GM19351 (cell line): ENCODE measurements at regions not wholly inside any gene's neighbourhood (a gene's known extent, or its start where the extent isn't known, plus 50 kb on each side); places are given as distances from the start of the nearest gene placed in this dataset.

Experiments
- ATAC-seq: cut with Tn5 transposase; IDR thresholded peaks from one replicate; pipeline ENCODE4 v1.9.1; 2021; ENCODE audit warnings: mild to moderate bottlenecking, moderate library complexity; ENCODE audit not compliant: unreplicated experiment

DNA sequence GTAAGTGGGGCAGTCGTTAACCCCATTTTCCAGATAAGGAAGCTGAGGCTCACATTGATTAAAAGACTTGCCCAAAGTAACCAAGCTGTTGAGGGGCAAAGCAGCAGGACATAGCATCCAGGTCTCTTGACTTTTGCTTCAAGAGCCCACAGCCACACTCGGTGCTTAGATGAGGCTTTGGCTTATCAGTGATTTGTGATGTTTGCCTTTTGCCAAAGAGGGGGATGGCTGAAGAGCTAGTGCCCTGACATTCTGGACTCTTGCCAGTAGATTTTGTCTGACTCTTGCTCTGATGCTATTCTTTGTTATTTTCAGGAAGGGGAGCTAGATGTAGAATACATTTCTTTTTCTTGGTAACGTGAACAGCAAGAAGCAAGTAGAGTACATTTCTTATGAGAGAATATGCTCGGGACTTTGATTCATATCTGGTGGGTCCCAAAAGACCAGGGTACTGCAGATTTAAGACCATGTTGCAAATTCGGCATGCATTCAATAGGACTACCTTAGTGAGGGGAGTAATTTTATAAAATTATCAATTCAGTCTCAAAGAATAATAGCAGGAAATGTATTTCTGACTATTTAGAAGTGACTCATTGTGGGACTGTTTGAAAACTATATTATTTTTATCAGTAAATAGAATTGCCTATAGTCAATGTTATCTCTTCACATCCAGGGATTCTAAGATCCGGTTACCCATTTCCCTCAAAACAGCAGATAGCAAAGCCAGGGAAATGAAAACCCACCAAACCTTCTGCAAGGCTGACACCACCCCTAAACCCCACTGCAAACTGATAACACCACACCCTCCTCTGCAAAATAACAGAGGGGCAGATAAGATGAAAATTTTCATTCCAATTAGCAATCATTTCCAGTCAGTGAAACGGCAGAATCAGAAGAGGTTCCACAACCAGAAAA is 180.0 kb upstream of the BMPER start:
- ATAC-seq = no peak

DNA sequence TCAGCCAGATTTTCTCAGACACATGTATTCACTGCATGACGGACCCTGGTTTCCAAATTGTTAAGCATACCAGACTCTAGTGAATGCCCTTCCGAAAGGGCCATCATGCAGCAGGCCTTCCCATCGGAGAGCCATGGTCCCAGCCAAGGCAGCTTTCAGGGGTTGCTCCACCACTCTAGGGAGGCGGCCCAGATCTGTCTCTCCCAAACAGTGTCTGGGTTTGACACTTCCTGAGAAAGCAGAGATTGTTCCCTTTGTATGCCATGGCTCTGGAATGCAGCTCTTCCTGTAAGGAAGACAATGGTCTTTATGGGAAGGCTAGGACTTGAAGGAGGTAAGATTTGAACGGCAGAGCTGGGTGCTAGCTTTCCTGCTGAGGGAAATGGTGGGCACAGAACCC is 178.8 kb upstream of the BMPER start:
- no peak for ATAC-seq

DNA sequence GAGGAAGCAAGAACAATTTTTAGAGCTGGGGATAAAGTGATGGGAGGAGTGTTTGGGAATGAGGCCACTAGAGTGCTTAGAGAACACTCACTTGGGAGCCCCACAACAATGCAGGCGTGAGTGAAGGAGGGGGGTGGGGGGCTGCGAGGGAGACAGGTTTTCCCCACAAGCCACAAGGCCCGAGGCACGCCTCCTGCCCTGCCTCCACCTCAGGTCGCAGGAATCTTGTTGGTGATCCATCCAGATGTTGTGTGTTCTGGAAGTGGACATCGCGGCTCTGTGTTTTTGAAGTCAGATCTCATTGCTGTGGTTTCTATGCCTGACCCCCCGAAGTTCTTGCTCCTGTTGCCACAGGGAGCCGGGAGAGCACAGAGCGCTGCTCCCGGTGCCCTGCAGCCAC is 178.0 kb upstream of the BMPER start:
- ATAC-seq = no peak

DNA sequence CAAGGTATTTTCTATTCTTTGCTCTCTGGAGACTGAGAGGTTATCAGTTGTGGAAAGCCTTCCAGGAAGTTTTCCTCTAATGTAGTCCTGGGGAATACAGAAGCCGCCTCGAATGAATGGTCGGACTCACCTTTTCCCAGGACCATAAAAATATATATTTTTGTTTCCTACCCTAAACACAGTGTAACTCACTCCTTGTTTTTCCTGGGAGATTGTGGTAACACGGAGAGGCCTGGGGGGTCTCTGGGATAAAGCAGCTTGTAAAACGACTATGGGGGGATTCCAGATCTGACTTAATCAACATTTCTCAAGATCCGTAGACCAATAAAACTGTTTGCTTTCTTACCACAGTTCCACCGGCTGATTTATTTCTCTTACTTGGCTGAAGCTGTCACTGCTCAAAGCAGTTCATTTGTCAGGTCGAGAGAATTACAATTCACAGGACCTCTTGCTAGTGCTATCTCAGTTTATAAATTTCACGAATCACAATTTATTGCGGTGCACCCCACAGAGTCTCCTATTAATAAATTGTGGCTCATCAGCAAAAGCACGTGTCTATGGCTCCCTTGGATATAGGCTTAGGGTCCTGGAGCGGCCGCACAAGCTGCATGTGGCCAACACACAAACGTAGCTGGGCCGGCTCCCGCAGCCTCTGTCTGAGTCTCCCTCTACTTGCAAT is 176.3 kb upstream of the BMPER start:
- ATAC-seq = no peak

DNA sequence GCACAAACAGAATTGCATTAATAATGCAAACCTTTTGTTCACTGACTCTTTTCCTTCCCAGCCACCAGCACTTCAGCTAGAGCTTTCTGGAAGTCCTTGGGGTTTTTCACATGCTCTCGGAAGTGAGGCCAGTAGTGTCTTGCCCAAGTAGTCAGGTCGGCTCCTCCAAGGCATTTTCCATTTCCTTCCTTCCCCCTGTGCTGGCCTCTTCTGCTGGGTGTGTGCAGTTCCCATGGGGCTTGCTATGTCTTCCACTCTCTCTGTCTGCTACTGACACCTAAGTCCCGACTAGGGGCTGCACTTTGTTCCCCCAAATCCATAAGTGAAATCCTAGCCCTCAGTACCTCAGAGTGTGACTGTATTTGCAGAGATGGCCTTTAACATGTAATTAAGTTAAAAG is 175.6 kb upstream of the BMPER start:
- ATAC-seq = no peak

DNA sequence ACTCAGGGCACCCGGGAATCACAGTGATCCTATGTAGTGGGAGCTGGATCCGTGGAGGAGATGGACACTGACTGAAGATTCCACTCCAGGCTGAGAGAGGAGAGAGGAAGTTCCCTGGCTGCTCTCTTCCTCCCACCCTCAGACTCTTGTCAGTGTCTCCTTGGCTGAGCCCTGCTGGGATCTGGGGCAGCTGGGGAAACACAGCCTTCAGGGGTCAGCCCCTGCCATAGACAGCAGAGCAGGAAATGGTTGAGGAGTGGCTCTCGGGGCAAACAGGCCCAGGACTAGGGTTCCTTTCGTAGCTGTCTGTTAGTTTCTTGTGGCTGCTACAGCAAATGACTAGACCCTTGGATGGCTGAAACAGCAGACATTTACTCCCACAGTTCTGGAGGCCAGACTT is 174.4 kb upstream of the BMPER start:
- ATAC-seq = no peak

DNA sequence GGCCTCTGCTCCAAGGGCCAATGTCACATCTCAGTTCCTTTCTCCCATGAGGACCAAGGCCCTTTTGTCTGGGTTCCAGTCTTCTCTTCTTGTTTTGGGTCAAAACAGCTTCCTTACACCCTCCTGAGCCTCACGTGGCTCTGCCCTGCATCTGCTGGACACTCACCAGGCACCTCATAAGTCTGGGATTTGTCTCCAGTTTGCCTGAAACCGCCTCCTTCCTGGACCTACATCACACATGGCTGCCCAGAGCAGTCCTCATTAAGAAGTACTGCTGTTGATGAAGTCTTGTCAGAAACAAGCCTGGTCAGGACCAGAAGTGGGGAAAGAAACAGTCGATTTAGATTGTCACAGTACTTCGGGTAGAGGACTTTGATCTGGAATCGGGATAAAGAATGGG is 173.4 kb upstream of the BMPER start:
- ATAC-seq = no peak

DNA sequence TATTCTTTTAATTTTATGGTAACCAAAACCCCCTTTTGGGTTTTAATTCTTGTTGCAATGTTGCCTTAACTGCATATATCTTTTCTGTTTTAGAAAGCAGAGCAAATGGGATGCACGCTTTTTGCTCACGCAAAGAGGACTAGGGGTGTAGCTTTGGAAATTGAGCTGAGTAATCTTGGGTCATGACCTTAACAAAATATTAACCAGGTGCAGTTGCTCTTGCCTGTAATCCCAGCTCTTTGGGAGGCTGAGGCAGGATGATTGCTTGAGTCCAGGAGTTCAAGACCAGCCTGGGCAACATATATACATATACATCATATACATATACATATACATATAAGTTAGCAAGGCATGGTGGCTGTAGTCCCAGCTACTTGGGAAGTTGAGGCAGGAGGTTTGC is 172.9 kb upstream of the BMPER start:
- no peak for ATAC-seq

DNA sequence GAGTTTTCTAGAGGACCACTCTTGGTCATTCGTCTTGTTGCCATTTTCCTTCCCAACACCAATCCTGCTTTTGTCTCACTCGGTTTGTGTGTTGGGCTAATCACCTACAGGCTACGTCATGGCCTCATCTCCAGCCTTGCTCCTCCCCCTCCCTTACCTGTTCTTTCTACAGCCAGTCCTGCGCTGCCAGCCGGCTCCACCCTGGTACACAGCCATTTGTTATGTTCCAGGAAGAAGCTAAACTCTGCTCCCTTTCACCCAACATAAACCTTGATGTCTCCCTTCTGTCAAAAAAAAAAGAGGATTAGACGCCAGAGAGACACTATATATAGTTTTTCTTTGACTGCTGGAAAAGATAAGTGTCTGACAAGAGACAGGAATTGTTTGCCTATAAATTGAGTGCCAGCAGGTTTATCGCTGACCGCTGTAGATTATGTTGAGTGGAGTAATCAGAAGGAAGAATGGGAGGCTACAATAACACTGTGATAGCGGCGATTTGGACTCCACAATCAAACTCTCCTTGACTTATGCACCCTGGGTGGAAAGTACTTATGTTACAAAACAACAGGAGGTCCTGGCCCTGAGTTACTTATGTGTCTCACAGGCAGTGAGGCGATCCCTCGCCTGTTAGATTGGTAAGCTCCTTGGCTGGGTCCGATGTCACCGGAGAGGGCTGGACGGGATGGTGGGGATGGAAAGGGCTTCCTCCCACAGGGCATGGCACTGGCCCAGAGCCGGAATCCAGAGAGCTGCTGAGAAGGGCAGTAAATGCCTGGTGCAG is 171.3 kb upstream of the BMPER start:
- ATAC-seq = no peak

DNA sequence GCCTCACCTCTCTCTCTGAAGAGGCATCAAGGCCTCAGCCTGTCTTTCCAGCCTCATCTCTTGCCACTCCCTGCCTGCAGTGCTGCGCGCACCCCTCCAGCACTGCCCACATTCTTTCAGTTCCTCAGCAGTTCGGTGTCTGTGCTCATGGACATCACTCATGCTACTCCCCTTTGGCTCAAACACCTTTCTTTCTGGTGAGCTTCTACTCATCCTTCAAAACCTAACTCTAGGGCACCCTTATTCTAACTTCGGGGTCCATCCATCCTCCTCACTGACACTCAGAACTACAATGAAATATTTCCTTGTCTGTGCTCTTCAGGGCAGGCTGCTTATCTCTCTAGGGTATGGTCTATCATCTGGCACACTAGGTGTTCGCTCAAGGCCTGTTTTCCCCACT is 169.9 kb upstream of the BMPER start:
- ATAC-seq = no peak

DNA sequence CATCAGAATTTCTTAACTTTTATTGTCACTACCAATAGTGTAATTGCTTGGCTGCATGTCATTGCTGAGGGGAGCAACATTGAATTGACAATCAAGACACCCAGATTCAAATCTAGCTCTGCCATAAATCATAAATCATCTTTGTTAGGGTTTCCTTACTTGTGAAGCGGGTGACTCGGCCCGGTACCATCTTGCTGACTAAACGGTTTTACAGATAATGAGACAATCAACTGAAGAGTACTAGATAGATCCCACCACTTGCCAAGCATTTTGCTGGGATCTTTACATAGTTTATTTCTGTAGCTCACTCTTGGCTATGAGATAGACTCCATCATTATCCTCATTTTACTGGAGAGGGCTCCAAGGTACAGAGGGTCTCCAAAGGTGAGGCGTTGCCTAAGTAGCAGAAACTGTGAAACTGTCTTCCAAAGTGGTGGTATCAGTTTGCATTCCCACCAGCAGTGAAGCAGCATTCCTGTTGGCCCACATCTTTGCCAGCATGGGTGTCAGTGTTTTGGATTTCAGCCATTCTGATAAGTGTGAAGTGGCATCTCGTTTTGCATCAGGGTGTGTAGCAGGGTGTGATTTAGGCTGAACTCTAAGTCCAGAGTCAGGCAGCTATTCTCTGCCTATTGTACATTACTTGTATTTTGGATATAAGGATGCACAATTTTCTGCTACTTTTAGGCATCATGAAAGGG is 168.7 kb upstream of the BMPER start:
- ATAC-seq = no peak

DNA sequence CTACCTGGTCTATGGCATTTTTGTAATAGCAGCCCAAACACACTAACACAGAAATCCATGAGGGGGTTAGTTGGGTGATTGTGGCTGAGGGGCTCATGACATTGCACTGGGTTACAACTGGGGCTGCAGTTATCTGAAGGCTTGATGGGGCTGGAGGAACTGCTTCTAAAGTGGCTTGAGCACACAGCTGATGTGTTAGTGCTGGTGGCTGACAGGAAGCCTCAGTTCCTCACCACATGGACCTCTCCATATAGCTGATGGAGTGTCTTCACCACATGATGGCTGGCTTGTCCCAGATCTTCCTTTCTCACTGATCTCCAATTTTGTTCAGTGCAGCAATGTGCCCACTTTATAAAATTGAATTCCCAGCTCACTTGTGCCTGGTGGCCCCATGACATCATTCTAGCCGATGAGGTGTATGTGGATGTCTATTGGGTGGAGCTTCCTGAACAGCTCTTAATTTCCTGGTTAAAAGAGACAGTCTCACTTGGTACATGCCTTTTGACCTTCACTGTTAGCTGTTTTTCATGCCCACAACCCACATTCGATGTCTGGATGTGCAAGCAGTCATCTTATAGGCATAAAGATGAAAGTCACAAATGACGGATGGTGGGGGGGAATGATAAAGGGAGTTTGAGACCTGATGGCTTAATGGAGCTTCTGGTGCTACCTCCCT is 166.9 kb upstream of the BMPER start:
- ATAC-seq = no peak

DNA sequence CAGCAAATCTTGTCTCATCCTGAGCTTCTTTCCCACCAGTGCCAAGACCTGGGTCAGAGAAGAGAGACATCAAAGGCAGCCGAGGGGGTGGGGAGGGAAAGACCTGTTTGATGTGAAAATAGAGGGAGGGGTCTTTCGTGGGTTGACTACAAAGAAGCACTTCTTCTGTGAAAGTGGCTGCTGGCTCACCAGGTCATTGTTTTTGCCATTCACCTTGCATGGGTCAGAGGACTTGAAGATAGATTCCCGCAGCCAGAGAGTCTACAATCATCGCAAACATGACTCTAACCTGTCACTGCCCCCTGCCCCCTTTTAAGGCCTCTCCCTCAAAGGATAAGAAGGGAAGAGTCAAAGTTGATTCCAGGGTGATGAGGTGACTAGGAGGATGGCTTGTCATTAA is 166.1 kb upstream of the BMPER start:
- no peak for ATAC-seq

DNA sequence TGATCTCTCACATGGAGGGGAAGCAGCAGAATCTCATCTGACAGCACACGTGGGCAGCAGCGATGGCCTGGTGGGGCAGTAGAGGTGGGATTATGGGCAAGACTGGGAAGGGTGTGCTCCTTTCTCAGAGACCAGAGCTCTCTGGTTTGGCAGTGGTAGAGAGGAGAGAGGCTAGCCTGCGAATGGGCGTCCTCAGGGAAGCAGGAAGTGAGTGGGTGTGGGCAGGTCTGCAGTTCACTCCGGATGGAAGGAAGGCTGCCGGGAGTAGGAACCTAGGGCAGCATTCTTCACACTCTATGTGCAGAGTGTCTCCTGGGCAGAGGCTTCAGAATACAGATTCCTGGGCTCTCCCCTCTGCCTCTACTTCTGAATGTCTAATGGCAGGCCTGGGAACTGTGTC is 162.8 kb upstream of the BMPER start:
- no peak for ATAC-seq

DNA sequence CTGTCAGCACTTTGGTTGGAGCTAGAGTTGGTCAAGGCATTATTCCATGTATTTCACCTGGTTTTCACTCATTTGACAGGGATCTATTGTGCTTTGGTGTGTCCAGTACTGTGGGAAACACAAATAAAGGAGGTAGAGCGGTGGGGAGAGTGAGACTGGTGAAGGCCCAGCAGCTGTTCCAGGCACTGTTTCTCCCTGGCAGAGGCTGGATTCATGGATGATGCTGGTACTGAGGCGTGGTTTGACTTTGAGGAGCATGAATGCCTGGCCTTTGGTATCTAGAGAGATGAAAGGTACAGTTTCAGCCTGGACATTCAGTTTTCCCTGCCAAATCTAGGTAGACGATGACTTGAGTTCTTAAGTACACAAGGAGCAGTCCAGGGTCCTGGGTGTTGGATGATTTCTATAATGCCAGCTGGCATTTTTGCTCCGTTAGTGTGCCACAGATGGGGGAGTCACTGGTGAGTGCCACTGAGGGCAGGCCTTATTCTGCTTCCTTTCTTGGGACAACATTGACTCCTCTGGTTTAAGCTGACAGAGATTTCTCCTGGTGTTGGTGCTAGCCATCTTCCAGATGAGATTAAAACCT is 162.2 kb upstream of the BMPER start:
- no peak for ATAC-seq

DNA sequence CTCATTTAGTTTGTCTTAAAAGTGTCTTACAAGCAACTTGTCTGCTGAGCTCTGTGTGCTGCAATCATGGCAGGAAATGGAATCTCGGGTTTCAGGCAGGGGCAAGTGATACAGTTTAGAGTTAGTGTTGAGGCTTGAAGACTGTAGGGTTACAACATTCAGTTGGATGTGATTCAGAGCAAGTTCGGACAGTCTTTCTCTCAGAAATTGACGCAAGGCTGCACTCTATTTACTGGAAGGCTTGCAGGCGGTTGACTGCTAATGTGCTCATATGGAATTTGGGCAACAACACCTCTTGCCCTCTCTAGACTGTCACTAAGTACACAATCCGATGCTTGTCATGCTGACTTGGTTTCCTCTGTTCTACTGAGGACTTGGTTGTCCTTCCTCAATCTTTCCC is 161.7 kb upstream of the BMPER start:
- ATAC-seq = no peak

DNA sequence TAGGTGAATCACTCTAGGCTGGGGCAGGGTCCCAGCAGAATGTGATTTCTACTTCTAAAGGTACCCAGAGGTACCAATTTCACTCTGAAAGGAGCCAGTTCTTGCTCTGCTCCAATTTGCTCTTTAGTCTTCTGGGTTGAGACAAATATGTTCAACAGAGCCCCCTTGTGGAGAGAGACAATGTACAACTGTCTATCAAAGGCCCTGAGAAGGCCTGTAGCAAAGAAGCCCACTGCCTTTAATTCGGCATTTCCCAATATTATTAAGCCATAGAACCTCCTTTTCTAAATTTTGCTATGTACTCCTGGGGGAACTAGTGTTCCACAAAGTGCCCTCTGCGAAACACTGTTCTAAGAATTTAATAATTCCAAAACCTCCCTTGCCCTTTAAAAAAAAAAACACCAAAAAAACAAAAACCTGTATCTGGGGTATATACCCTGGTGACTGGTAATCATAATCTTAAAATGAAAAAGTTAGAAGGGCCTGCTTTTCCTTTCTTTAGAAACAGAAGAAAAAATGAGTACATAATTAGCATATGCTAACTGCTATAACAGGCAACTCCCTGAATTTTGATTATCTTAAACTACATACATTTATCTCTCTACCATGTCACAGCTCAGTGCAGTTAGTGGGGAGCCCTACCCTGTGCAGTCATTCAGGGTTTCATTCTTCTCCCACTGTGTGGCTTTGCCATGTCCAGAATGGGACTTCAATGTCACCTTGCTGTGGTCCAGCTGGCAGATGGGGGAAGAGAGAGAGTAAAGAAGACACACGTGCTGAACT is 160.9 kb upstream of the BMPER start:
- no peak for ATAC-seq

DNA sequence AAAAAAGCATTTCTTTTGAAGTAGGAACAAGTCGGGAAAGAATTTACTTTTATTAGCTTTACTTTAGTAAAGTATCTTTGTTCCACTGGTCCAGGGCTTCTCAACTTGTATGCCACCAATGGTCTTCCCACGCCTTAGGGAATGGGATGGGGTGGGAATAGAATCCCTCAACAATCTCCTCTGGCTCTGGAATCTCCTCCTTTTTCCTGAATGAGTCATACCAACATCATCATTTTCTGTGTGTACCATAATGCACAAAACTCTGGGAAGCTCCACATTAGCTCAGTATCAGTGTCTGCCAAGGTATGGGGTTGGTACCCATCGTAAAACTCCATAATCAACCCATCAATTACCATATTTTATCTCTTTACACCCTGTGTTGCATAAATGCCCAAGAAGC is 159.4 kb upstream of the BMPER start:
- ATAC-seq = no peak

DNA sequence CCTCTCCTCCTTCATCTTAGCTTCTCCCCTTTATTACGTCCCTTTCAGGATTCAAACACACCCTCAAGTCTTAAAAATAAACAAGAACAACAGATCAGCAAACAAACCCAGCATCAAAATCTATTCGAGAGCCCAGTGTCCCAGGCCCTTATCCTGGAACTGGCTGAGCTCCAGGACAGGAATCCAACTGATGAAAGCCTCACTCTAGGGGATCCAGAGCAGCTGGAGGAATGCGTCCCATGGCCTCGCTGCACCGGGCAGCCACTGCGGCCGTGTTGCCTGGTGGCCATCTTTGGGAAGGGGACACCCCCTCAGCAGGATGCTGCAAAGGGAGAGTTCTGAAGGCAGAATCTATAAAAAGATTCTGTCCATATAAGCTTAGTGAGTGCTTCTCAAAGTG is 156.5 kb upstream of the BMPER start:
- ATAC-seq = no peak
